B cell (primary cell): ENCODE measurements at regions not wholly inside any gene's neighbourhood (a gene's known extent, or its start where the extent isn't known, plus 50 kb on each side); places are given as distances from the start of the nearest gene placed in this dataset.

ENCODE experiments used
- ATAC-seq: fragments of 200-7000 bp; cut with Tn5 transposase; one replicate; pipeline ENCODE4 v1.10.0; 2021; ENCODE audit warnings: low read depth, mild to moderate bottlenecking, moderate number of reproducible peaks, moderate library complexity
- CTCF ChIA-PET: fragments of 350-600 bp; sonication (Branson Sonifier 250); formaldehyde crosslinking; loops from one replicate; lab custom pipeline; 2021; ENCODE audit warnings: antibody characterized with exemption, inconsistent platforms; lab: Charles Lee
- POLR2A ChIA-PET: fragments of 350-600 bp; sonication (Branson Sonifier 250); formaldehyde crosslinking; loops from one replicate; lab custom pipeline; 2021; ENCODE audit warnings: antibody characterized with exemption; lab: Charles Lee
- DNase-seq: peaks from one replicate; pipeline ENCODE4 v3.0.0; 2013
- H2AFZ ChIP-seq: 2 replicates; pipeline ENCODE4 v1.6.1; 2012; ENCODE audit warnings: mild to moderate bottlenecking, low read depth, low read length; ENCODE audit not compliant: insufficient read depth, poor library complexity, severe bottlenecking
- H3K27ac ChIP-seq, 2 donors: 1 replicate in 1 of 2; 2 replicates in 1 of 2; pipeline ENCODE4 v1.5.1; 2012 to 2013; ENCODE audit warnings: low read length in 2 of 2, mild to moderate bottlenecking in 2 of 2, moderate library complexity in 1 of 2
- H3K27me3 ChIP-seq, 4 experiments: fragments of 200-600 bp in 1 of 4; sonication (generic) in 1 of 4; replicated peaks in 1 of 4; 1 replicate in 2 of 4; 2 replicates in 2 of 4; pipeline versions ENCODE4 v1.6.1 to v1.7.0; 2013 to 2016; ENCODE audit warnings: low read length in 3 of 4, mild to moderate bottlenecking in 2 of 4, mixed read lengths in 1 of 4, moderate library complexity in 1 of 4; ENCODE audit not compliant: insufficient read depth in 4 of 4, control insufficient read depth in 3 of 4; ENCODE audit errors: control extremely low read depth in 1 of 4
- H3K36me3 ChIP-seq, 2 experiments: replicated peaks in 1 of 2; 1 replicate in 1 of 2; 2 replicates in 1 of 2; pipeline versions ENCODE4 v1.6.1 to v1.7.1; 2013; ENCODE audit warnings: low read length in 1 of 2; ENCODE audit not compliant: insufficient read depth in 2 of 2, control insufficient read depth in 1 of 2; ENCODE audit errors: control extremely low read depth in 1 of 2, extremely low read depth in 1 of 2
- H3K4me1 ChIP-seq, 2 donors: fragments of 200-600 bp in 1 of 2; sonication (generic) in 1 of 2; 1 replicate in 1 of 2; 2 replicates in 1 of 2; pipeline versions ENCODE4 v1.5.1 to v1.6.1; 2013 to 2017; ENCODE audit warnings: low read length in 2 of 2; ENCODE audit not compliant: control insufficient read depth in 2 of 2, insufficient read depth in 2 of 2
- H3K4me2 ChIP-seq: replicated peaks from 2 replicates; pipeline ENCODE3; 2012; ENCODE audit warnings: mild to moderate bottlenecking, low read depth, low read length; ENCODE audit not compliant: poor library complexity, severe bottlenecking
- H3K4me3 ChIP-seq, 5 experiments: fragments of 200-600 bp in 1 of 5; sonication (generic) in 1 of 5; 1 replicate in 3 of 5; 2 replicates in 2 of 5; pipeline versions ENCODE4 v1.5.1 to v1.7.0; 2011 to 2016; ENCODE audit warnings: low read length in 4 of 5, mild to moderate bottlenecking in 4 of 5, low read depth in 2 of 5, control low read depth in 1 of 5, moderate library complexity in 1 of 5; ENCODE audit not compliant: insufficient read depth in 1 of 5; ENCODE audit errors: control extremely low read depth in 1 of 5, extremely low read depth in 1 of 5
- H3K79me2 ChIP-seq: fragments of 200-600 bp; sonication (generic); one replicate; pipeline ENCODE4 v1.6.0; 2016; ENCODE audit warnings: low read length; ENCODE audit not compliant: control insufficient read depth, insufficient read depth
- H3K9ac ChIP-seq: fragments of 200-600 bp; sonication (generic); 2 replicates; pipeline ENCODE4 v1.6.1; 2017; ENCODE audit warnings: mild to moderate bottlenecking, low read length, moderate library complexity
- H3K9me3 ChIP-seq, 3 donors: one replicate each; pipeline versions ENCODE4 v1.6.1 to v1.7.1; 2013; ENCODE audit warnings: low read length in 2 of 3; ENCODE audit not compliant: control insufficient read depth in 2 of 3, insufficient read depth in 1 of 3; ENCODE audit errors: control extremely low read depth in 1 of 3
- H4K20me1 ChIP-seq: 2 replicates; pipeline ENCODE4 v1.6.0; 2012; ENCODE audit warnings: mild to moderate bottlenecking, low read length; ENCODE audit not compliant: insufficient read depth, control insufficient read depth, poor library complexity, severe bottlenecking
- H3K27ac Mint-ChIP-seq: one replicate; pipeline ENCODE4 v1.8.0; 2021; ENCODE audit warnings: mixed read lengths
- H3K27me3 Mint-ChIP-seq: one replicate; pipeline ENCODE4 v1.8.0; 2021; ENCODE audit warnings: mixed read lengths
- H3K4me1 Mint-ChIP-seq: one replicate; pipeline ENCODE4 v1.8.0; 2021; ENCODE audit warnings: mixed read lengths
- H3K4me3 Mint-ChIP-seq: one replicate; pipeline ENCODE4 v1.8.0; 2021; ENCODE audit warnings: mixed read lengths
- H3K9me3 Mint-ChIP-seq: one replicate; pipeline ENCODE4 v1.8.0; 2022; ENCODE audit warnings: mixed read lengths; ENCODE audit not compliant: insufficient read depth
- EZH2 ChIP-seq: IDR thresholded peaks from 2 replicates; pipeline ENCODE4 v1.6.1; 2012; ENCODE audit warnings: borderline replicate concordance, low read depth, mild to moderate bottlenecking, moderate library complexity, low read length; ENCODE audit not compliant: insufficient read depth, poor library complexity, severe bottlenecking
- WGBS: methylation state at CpG from one replicate; pipeline ENCODE4 v1.1.5; 2013; ENCODE audit warnings: missing lambda C conversion rate; ENCODE audit not compliant: insufficient coverage; 5-methylcytosine and 5-hydroxymethylcytosine counted together
- intact Hi-C: fragments of 100-400 bp; cut with micrococcal nuclease; formaldehyde crosslinking; loops from one replicate; pipeline ENCODE4 v1.10.0; 2022
- TF ChIP-seq, protein P1 (sequence below): fragments of 200-600 bp; IDR thresholded peaks from one replicate; pipeline ENCODE4 v1.8.0; 2022; ENCODE audit warnings: antibody characterized with exemption, mild to moderate bottlenecking

DNA sequence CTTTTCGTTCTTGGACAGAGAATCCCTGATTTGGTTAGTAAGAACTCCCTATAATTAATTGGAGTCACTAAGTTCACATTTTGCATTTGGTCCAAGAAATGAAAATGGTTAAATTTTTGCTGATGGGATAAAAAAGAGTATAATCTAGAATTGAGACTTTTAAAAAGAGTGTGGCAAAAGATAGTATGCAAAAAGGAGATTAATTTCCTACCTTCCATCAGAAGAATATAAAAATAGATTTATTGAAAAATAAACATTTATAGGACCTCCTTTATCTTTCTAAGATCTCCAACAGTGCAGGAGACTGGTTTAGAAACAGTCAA, 105.5 kb upstream of the EEF1E1 start:
- H3K4me1 ChIP-seq: no peaks in the 10 kb centered on the region

DNA sequence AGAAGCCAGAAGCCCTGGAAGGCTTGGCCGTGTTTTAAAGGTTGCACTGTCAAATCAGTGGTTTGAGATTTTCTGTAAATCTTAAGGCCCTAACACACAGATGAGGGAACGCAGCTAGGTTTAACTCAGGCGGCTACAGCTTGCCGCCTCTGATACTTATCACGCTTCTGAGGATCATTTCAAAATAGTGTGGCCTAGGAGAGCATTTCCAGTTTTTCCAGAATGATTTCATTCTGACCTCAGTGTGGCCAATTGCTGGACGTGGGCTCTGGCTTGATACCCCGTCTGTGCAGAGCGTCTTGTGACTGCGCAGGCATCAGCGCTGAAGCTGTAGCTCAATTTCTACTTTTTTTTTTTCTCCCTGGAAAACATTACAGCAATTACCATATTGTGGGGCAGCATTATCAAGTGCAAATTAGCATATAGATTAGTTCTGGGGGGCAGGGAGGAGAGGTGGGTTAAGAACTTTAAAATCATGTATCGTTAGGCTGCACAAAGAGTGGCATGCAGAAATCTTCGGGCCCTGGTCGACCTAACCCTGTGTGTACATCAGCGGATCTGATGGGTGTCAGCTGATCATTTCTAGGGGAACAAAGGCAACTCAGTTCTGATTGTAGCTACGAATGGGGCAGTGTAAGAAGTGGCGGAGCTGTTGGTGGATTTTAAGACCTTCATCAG, 105.0 kb upstream of the EEF1E1 start:
- Mint-ChIP-seq H3K4me3 (no peak overlapping the region), H3K4me1 (no peaks in the 10 kb centered on the region), H3K9me3 (no peaks in the 10 kb centered on the region), H3K27me3 (peaks cover 31% of the 10 kb centered on the region), H3K27ac (no peak overlapping the region)
- Histone ChIP-seq H4K20me1 (no peaks in the 10 kb centered on the region), H2AFZ (no peak overlapping the region), H3K4me1 (no peaks in the 10 kb centered on the region), H3K36me3 (no peaks in the 10 kb centered on the region), H3K9me3 (no peaks in the 10 kb centered on the region), H3K27ac (no peak overlapping the region), H3K4me3 (no peak overlapping the region), H3K9ac (no peak overlapping the region), H3K27me3 (peaks cover 0 to 2% (median 0%) of the 10 kb centered on the region in 4 experiments), H3K79me2 (no peaks in the 10 kb centered on the region), H3K4me2 (no peak overlapping the region)
- ChIA-PET CTCF (interaction anchor here (6.1 kb wide), 1 partner anchor 12 kb away, joined by 34 read pairs; no protein-coding TSS in a partner anchor), POLR2A (no interaction called here)
- TF ChIP-seq, protein P1, sequence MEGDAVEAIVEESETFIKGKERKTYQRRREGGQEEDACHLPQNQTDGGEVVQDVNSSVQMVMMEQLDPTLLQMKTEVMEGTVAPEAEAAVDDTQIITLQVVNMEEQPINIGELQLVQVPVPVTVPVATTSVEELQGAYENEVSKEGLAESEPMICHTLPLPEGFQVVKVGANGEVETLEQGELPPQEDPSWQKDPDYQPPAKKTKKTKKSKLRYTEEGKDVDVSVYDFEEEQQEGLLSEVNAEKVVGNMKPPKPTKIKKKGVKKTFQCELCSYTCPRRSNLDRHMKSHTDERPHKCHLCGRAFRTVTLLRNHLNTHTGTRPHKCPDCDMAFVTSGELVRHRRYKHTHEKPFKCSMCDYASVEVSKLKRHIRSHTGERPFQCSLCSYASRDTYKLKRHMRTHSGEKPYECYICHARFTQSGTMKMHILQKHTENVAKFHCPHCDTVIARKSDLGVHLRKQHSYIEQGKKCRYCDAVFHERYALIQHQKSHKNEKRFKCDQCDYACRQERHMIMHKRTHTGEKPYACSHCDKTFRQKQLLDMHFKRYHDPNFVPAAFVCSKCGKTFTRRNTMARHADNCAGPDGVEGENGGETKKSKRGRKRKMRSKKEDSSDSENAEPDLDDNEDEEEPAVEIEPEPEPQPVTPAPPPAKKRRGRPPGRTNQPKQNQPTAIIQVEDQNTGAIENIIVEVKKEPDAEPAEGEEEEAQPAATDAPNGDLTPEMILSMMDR: no peak
- no peak for TF ChIP-seq EZH2
- DNase-seq (no peak), ATAC-seq (no peak)
- 94% methylated on average over 13 of the region's 16 CpGs for WGBS
- intact Hi-C loops: no loop called here

More for the DNA sequence above, 105.5 kb upstream of the EEF1E1 start:
- no peaks in the 10 kb centered on the region for H3K4me1 Mint-ChIP-seq
- Histone ChIP-seq H3K27me3 (peaks cover 0 to 2% (median 0%) of the 10 kb centered on the region in 4 experiments), H4K20me1 (no peaks in the 10 kb centered on the region), H3K4me3 (no peak overlapping the region), H3K9ac (no peak overlapping the region), H3K36me3 (no peaks in the 10 kb centered on the region), H3K9me3 (no peaks in the 10 kb centered on the region), H3K27ac (no peak overlapping the region), H3K4me2 (no peak overlapping the region), H2AFZ (no peak overlapping the region), H3K79me2 (no peaks in the 10 kb centered on the region)
- DNase-seq (no peak), ATAC-seq (no peak)
- no peaks in the 10 kb centered on the region for H3K9me3 Mint-ChIP-seq
- no CpG with 5 or more reads among the region's 1 CpG for WGBS
- H3K27me3 Mint-ChIP-seq: peaks cover 27% of the 10 kb centered on the region
- intact Hi-C loops: no loop called here
- TF ChIP-seq, protein P1: no peak
- H3K27ac Mint-ChIP-seq: no peak overlapping the region
- H3K4me3 Mint-ChIP-seq: no peak overlapping the region
- POLR2A ChIA-PET: no interaction called here
- CTCF ChIA-PET: interaction anchor here (6.1 kb wide), 1 partner anchor 12 kb away, joined by 34 read pairs; no protein-coding TSS in a partner anchor
